ENCODE measurements at regions not wholly inside any gene's neighbourhood (a gene's known extent, or its start where the extent isn't known, plus 50 kb on each side); places are given as distances from the start of the nearest gene placed in this dataset.

DNA sequence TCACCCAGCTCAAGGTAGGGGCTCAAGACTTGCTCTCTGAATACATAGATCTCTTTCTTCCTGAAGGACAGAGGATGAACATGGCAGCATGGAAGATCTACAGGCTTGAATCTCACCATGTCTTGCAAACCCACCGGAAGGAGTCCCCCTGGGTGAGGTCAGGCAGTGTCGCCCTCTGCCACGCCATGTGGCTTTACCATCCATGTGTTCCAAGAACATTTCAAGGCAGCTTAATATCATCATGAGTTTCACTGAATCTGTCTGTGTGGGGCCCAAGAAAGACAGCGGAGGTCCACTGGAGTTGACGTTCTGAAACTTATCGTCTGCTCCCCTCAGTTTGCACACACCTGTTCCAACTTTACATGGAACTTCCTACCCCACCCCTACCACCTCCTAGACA, 1202.6 kb downstream of the TBC1D22A start:
- intact Hi-C loops (cut with DNase I; ENCODE audit: low total_unique reads) = no loop called here
- no peak for DNase-seq
- TF ChIP-seq POLR2AphosphoS5 (IDR thresholded peaks at IDR 0.05) (no peak), POLR2A (IDR thresholded peaks at IDR 0.05) (no peak)
- TF ChIP-seq, protein P1, sequence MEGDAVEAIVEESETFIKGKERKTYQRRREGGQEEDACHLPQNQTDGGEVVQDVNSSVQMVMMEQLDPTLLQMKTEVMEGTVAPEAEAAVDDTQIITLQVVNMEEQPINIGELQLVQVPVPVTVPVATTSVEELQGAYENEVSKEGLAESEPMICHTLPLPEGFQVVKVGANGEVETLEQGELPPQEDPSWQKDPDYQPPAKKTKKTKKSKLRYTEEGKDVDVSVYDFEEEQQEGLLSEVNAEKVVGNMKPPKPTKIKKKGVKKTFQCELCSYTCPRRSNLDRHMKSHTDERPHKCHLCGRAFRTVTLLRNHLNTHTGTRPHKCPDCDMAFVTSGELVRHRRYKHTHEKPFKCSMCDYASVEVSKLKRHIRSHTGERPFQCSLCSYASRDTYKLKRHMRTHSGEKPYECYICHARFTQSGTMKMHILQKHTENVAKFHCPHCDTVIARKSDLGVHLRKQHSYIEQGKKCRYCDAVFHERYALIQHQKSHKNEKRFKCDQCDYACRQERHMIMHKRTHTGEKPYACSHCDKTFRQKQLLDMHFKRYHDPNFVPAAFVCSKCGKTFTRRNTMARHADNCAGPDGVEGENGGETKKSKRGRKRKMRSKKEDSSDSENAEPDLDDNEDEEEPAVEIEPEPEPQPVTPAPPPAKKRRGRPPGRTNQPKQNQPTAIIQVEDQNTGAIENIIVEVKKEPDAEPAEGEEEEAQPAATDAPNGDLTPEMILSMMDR (IDR thresholded peaks at IDR 0.05 in 8 of 11, conservative IDR thresholded peaks at IDR 0.05 in 3 of 11) = no peak
- Histone ChIP-seq H3K4me1 (no peaks in the 10 kb centered on the region), H3K4me3 (no peak overlapping the region), H3K9me3 (no peaks in the 10 kb centered on the region), H3K36me3 (no peaks in the 10 kb centered on the region), H3K27ac (no peak overlapping the region), H3K27me3 (replicated peaks in 1 of 7) (peaks cover 0 to 5% (median 0%) of the 10 kb centered on the region in 7 donors)
- WGBS, 5 donors = 89 to 96% (median 93%) methylated on average over 6 of the region's 6 CpGs

DNA sequence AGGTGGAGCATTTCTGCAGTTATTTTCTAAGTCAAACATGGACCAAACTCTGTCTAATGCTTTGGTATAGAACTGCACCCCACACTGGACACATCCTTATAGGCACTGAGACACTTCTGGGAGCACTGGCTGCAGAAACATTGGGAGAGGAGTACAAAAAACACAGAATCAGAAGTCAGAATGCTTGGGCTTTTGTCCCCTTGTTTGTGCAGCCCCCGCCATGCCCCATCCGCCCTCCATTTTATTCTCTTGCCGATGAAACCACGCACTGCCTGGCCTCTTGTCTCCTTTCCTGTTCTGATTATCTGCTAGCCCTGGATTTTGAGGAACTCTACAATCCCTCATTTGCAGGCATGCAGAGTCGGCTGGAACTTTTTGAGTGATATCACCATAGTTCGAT, 1201.2 kb downstream of the TBC1D22A start:
- 84 to 93% (median 86%) methylated on average over 6 of the region's 6 CpGs for WGBS, 5 donors
- Histone ChIP-seq H3K9me3 (peaks cover 0 to 10% (median 7%) of the 10 kb centered on the region in 8 donors), H3K4me1 (no peaks in the 10 kb centered on the region), H3K4me3 (no peak overlapping the region), H3K27ac (no peak overlapping the region), H3K27me3 (replicated peaks in 1 of 7) (peaks cover 0 to 6% (median 0%) of the 10 kb centered on the region in 7 donors), H3K36me3 (no peaks in the 10 kb centered on the region)
- intact Hi-C loops (cut with DNase I; ENCODE audit: low total_unique reads) = no loop called here
- no peak for DNase-seq
- no peak for TF ChIP-seq POLR2AphosphoS5 (IDR thresholded peaks at IDR 0.05)
- TF ChIP-seq, protein P1 (IDR thresholded peaks at IDR 0.05 in 8 of 11, conservative IDR thresholded peaks at IDR 0.05 in 3 of 11) = no peak
- TF ChIP-seq POLR2A (IDR thresholded peaks at IDR 0.05) = no peak

DNA sequence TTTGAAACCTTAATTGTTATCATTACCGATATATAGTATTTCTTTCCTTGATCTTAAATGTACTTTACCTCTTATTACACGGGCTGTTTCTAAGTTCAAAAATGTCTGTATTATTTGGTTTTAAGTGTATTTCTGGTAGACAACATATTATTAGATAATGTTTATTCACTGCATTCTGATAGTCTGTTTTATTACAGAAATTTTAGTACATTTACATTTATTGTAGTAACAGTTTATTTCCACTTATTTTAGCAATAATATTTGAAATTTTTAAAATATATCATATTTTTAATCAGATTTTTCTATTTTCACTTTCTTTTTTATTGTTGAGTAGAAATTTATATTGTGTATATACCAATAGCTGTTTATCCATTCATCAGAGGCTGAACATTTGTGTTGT, 1195.2 kb downstream of the TBC1D22A start:
- TF ChIP-seq, protein P1 (IDR thresholded peaks at IDR 0.05 in 8 of 11, conservative IDR thresholded peaks at IDR 0.05 in 3 of 11) = no peak
- no peak for TF ChIP-seq POLR2A (IDR thresholded peaks at IDR 0.05)
- no peak for TF ChIP-seq POLR2AphosphoS5 (IDR thresholded peaks at IDR 0.05)
- H3K27me3 ChIP-seq (replicated peaks in 1 of 7) = peaks cover 0 to 3% (median 0%) of the 10 kb centered on the region in 7 donors
- H3K4me1 ChIP-seq = no peaks in the 10 kb centered on the region
- 88 to 97% (median 92%) methylated on average over 2 of the region's 2 CpGs for WGBS, 5 donors
- H3K9me3 ChIP-seq = peaks cover 0 to 36% (median 32%) of the 10 kb centered on the region in 8 donors
- no peak overlapping the region for H3K27ac ChIP-seq
- no peaks in the 10 kb centered on the region for H3K36me3 ChIP-seq
- intact Hi-C loops (cut with DNase I; ENCODE audit: low total_unique reads) = no loop called here
- H3K4me3 ChIP-seq = no peak overlapping the region
- DNase-seq = no peak

DNA sequence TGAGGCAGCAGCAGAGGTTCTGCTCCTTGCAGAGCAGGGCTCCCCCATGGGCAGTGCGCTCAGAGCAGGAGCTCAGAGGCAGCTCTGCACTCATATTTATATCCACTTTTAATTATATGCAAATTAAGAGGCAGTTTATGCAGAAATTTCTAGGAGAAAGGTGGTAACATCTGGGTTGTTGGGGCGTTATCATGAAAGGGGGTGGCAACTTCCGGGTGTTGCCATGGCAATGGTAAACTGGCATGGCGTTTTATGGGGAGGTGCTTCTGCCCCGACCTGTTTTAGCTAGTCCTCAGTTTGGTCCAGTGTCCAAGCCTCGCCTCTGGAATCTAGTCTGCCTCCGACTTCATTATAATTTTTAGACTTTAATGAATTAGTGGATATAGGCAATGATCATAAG, 1191.7 kb downstream of the TBC1D22A start:
- Histone ChIP-seq H3K27ac (no peak overlapping the region), H3K27me3 (replicated peaks in 1 of 7) (peaks cover 0 to 12% (median 0%) of the 10 kb centered on the region in 7 donors), H3K4me1 (no peaks in the 10 kb centered on the region), H3K9me3 (peaks cover 0 to 40% (median 32%) of the 10 kb centered on the region in 8 donors), H3K4me3 (no peak overlapping the region), H3K36me3 (no peaks in the 10 kb centered on the region)
- 75 to 86% (median 80%) methylated on average over 7 of the region's 7 CpGs for WGBS, 5 donors
- no peak for DNase-seq
- TF ChIP-seq POLR2A (IDR thresholded peaks at IDR 0.05) = no peak
- TF ChIP-seq, protein P1 (IDR thresholded peaks at IDR 0.05 in 8 of 11, conservative IDR thresholded peaks at IDR 0.05 in 3 of 11) = no peak
- no peak for TF ChIP-seq POLR2AphosphoS5 (IDR thresholded peaks at IDR 0.05)
- intact Hi-C loops (cut with DNase I; ENCODE audit: low total_unique reads) = no loop called here

All from spleen (tissue), 11 donors.